Activated T-helper 2 cell treated with anti-CD3 and anti-CD28 coated beads, Interferon-gamma antibody, Interleukin-2, Interleukin-4, amounts not matched to agents 10 μg/mL and 5 μg/mL and 100 μg/mL, durations not matched to agents 14 hours and 24 hours and 36 hours (primary cell): ENCODE measurements at regions not wholly inside any gene's neighbourhood (a gene's known extent, or its start where the extent isn't known, plus 50 kb on each side); places are given as distances from the start of the nearest gene placed in this dataset.
"Not testable (repeated sequence)": the region's sequence is repeated elsewhere in the genome, so short reads cannot be mapped to it uniquely, and the experiment has no call there.

Experiments used
- DNase-seq: peaks from one replicate; pipeline ENCODE4 v3.0.0; 2021; ENCODE audit warnings: low spot score
- H3K27ac Mint-ChIP-seq: one replicate; pipeline ENCODE4 v1.8.0; 2021; ENCODE audit warnings: mixed read lengths
- H3K27me3 Mint-ChIP-seq: one replicate; pipeline ENCODE4 v1.8.0; 2021; ENCODE audit warnings: low read depth, mixed read lengths
- H3K36me3 Mint-ChIP-seq: one replicate; pipeline ENCODE4 v1.8.0; 2021; ENCODE audit warnings: low read depth, mixed read lengths
- H3K4me1 Mint-ChIP-seq: one replicate; pipeline ENCODE4 v1.8.0; 2021; ENCODE audit warnings: low read depth, mixed read lengths
- H3K4me3 Mint-ChIP-seq: one replicate; pipeline ENCODE4 v1.8.0; 2021; ENCODE audit warnings: low read depth, mild to moderate bottlenecking, moderate library complexity, mixed read lengths
- H3K9me3 Mint-ChIP-seq: one replicate; pipeline ENCODE4 v1.8.0; 2021; ENCODE audit warnings: mixed read lengths
- intact Hi-C: fragments of 100-400 bp; cut with micrococcal nuclease; formaldehyde crosslinking; loops from one replicate; pipeline ENCODE4 v1.15.1; 2023

GRCh38 chr1:199946305-199947155 is 81.0 kb upstream of the NR5A2 start:
- Mint-ChIP-seq H3K4me1 (peaks cover 7% of the 10 kb centered on the region), H3K27me3 (peaks cover 46% of the 10 kb centered on the region), H3K4me3 (no peak overlapping the region), H3K36me3 (no peaks in the 10 kb centered on the region), H3K27ac (no peak overlapping the region), H3K9me3 (no peaks in the 10 kb centered on the region)
- intact Hi-C loops, result no loop called here
- DNase-seq, result no peak

- no peak overlapping the region for H3K27ac Mint-ChIP-seq
- peaks cover 53% of the 10 kb centered on the region for H3K27me3 Mint-ChIP-seq
- no peak for DNase-seq
- H3K9me3 Mint-ChIP-seq, result no peaks in the 10 kb centered on the region
- H3K36me3 Mint-ChIP-seq, result no peaks in the 10 kb centered on the region
- H3K4me3 Mint-ChIP-seq, result no peak overlapping the region
- H3K4me1 Mint-ChIP-seq, result peaks cover 4% of the 10 kb centered on the region
- intact Hi-C loops, result no loop called here
Measured at GRCh38 chr1:199948587-199949280, 78.8 kb upstream of the NR5A2 start.

- H3K4me3 Mint-ChIP-seq, DNase-seq, H3K36me3 Mint-ChIP-seq, intact Hi-C loops, H3K4me1 Mint-ChIP-seq, H3K9me3 Mint-ChIP-seq, H3K27ac Mint-ChIP-seq: not testable (repeated sequence)
- peaks cover 47% of the 10 kb centered on the region for H3K27me3 Mint-ChIP-seq
Measured at GRCh38 chr1:199951005-199951404, 76.5 kb upstream of the NR5A2 start.

- H3K27me3 Mint-ChIP-seq, result peaks cover 37% of the 10 kb centered on the region
- H3K9me3 Mint-ChIP-seq, result no peaks in the 10 kb centered on the region
- peaks cover 2% of the 10 kb centered on the region for H3K4me1 Mint-ChIP-seq
- no peaks in the 10 kb centered on the region for H3K36me3 Mint-ChIP-seq
- H3K27ac Mint-ChIP-seq, result no peak overlapping the region
- H3K4me3 Mint-ChIP-seq, result no peak overlapping the region
- intact Hi-C loops, result no loop called here
- DNase-seq, result no peak
Measured at GRCh38 chr1:199953651-199954050, 73.9 kb upstream of the NR5A2 start.

GRCh38 chr1:199954699-199955098 is 72.8 kb upstream of the NR5A2 start:
- no peak overlapping the region for H3K4me3 Mint-ChIP-seq
- no peaks in the 10 kb centered on the region for H3K36me3 Mint-ChIP-seq
- peaks cover 35% of the 10 kb centered on the region for H3K27me3 Mint-ChIP-seq
- no peaks in the 10 kb centered on the region for H3K9me3 Mint-ChIP-seq
- DNase-seq, result no peak
- intact Hi-C loops, result no loop called here
- no peak overlapping the region for H3K27ac Mint-ChIP-seq
- no peaks in the 10 kb centered on the region for H3K4me1 Mint-ChIP-seq

- H3K27me3 Mint-ChIP-seq, result peaks cover 35% of the 10 kb centered on the region
- H3K9me3 Mint-ChIP-seq, result no peaks in the 10 kb centered on the region
- H3K4me1 Mint-ChIP-seq, result no peaks in the 10 kb centered on the region
- H3K27ac Mint-ChIP-seq, result no peak overlapping the region
- intact Hi-C loops, result no loop called here
- no peak for DNase-seq
- H3K4me3 Mint-ChIP-seq, result no peak overlapping the region
- no peaks in the 10 kb centered on the region for H3K36me3 Mint-ChIP-seq
Measured at GRCh38 chr1:199955235-199955634, 72.3 kb upstream of the NR5A2 start.

- intact Hi-C loops, result no loop called here
- H3K9me3 Mint-ChIP-seq, result no peaks in the 10 kb centered on the region
- no peak overlapping the region for H3K4me3 Mint-ChIP-seq
- no peak overlapping the region for H3K27ac Mint-ChIP-seq
- H3K36me3 Mint-ChIP-seq, result no peaks in the 10 kb centered on the region
- no peaks in the 10 kb centered on the region for H3K4me1 Mint-ChIP-seq
- DNase-seq, result no peak
- peaks cover 34% of the 10 kb centered on the region for H3K27me3 Mint-ChIP-seq
Measured at GRCh38 chr1:199956005-199956404, 71.5 kb upstream of the NR5A2 start.

- peaks cover 21% of the 10 kb centered on the region for H3K27me3 Mint-ChIP-seq
- H3K4me3 Mint-ChIP-seq, result no peak overlapping the region
- DNase-seq, result no peak
- no peaks in the 10 kb centered on the region for H3K4me1 Mint-ChIP-seq
- no peak overlapping the region for H3K27ac Mint-ChIP-seq
- no peaks in the 10 kb centered on the region for H3K9me3 Mint-ChIP-seq
- intact Hi-C loops, result no loop called here
- no peaks in the 10 kb centered on the region for H3K36me3 Mint-ChIP-seq
Measured at GRCh38 chr1:199959033-199959774, 68.3 kb upstream of the NR5A2 start.

GRCh38 chr1:199959775-199960110 is 67.8 kb upstream of the NR5A2 start:
- H3K4me3 Mint-ChIP-seq, result no peak overlapping the region
- no peak for DNase-seq
- no peak overlapping the region for H3K27ac Mint-ChIP-seq
- intact Hi-C loops, result no loop called here
- H3K27me3 Mint-ChIP-seq, result peaks cover 16% of the 10 kb centered on the region
- no peaks in the 10 kb centered on the region for H3K36me3 Mint-ChIP-seq
- no peaks in the 10 kb centered on the region for H3K9me3 Mint-ChIP-seq
- no peaks in the 10 kb centered on the region for H3K4me1 Mint-ChIP-seq

- intact Hi-C loops, result no loop called here
- no peak overlapping the region for H3K4me3 Mint-ChIP-seq
- no peaks in the 10 kb centered on the region for H3K36me3 Mint-ChIP-seq
- peaks cover 13% of the 10 kb centered on the region for H3K27me3 Mint-ChIP-seq
- no peak for DNase-seq
- no peaks in the 10 kb centered on the region for H3K4me1 Mint-ChIP-seq
- no peak overlapping the region for H3K27ac Mint-ChIP-seq
- H3K9me3 Mint-ChIP-seq, result no peaks in the 10 kb centered on the region
Measured at GRCh38 chr1:199970125-199970524, 57.4 kb upstream of the NR5A2 start.

GRCh38 chr1:199976496-199977144 is 50.9 kb upstream of the NR5A2 start:
- no peak for DNase-seq
- Mint-ChIP-seq H3K36me3 (no peaks in the 10 kb centered on the region), H3K27me3 (peaks cover 9% of the 10 kb centered on the region), H3K4me3 (no peak overlapping the region), H3K27ac (no peak overlapping the region), H3K4me1 (no peaks in the 10 kb centered on the region), H3K9me3 (no peaks in the 10 kb centered on the region)
- intact Hi-C loops, result no loop called here
